Fibroblast of upper back skin (primary cell): ENCODE measurements at regions not wholly inside any gene's neighbourhood (a gene's known extent, or its start where the extent isn't known, plus 50 kb on each side); places are given as distances from the start of the nearest gene placed in this dataset.

Experiments used
- DNase-seq: peaks from one replicate; pipeline ENCODE4 v3.0.0-alpha.2; 2013

GRCh38 chr2:236803621-236804020 is 234.0 kb downstream of the ACKR3 start:
- no peak for DNase-seq

- no peak for DNase-seq
Measured at GRCh38 chr2:236805800-236806531, 236.3 kb downstream of the ACKR3 start.

- DNase-seq, result no peak
Measured at GRCh38 chr2:236809716-236810115, 240.1 kb downstream of the ACKR3 start.

GRCh38 chr2:236811062-236811656 is 241.5 kb downstream of the ACKR3 start:
- DNase-seq, result no peak

- no peak for DNase-seq
Measured at GRCh38 chr2:236813766-236814165, 244.1 kb downstream of the ACKR3 start.

GRCh38 chr2:236814593-236814992 is 245.0 kb downstream of the ACKR3 start:
- no peak for DNase-seq

GRCh38 chr2:236815746-236816145 is 246.1 kb downstream of the ACKR3 start:
- no peak for DNase-seq

GRCh38 chr2:236816197-236817170 is 246.9 kb downstream of the ACKR3 start:
- no peak for DNase-seq

GRCh38 chr2:236818281-236819045 is 248.8 kb downstream of the ACKR3 start:
- DNase-seq, result peak; percentile 44

- DNase-seq, result no peak
Measured at GRCh38 chr2:236819275-236820002, 249.8 kb downstream of the ACKR3 start.

GRCh38 chr2:236820763-236821344 is 251.2 kb downstream of the ACKR3 start:
- DNase-seq, result no peak

- no peak for DNase-seq
Measured at GRCh38 chr2:236823041-236823629, 253.5 kb downstream of the ACKR3 start.

GRCh38 chr2:236823963-236824362 is 254.3 kb downstream of the ACKR3 start:
- DNase-seq, result no peak

GRCh38 chr2:236824836-236825235 is 255.2 kb downstream of the ACKR3 start:
- DNase-seq, result no peak

GRCh38 chr2:236825989-236826510 is 256.4 kb downstream of the ACKR3 start:
- DNase-seq, result no peak

- no peak for DNase-seq
Measured at GRCh38 chr2:236826606-236827156, 257.1 kb downstream of the ACKR3 start.

- no peak for DNase-seq
Measured at GRCh38 chr2:236827997-236828396, 257.7 kb upstream of the COPS8 start.

- no peak for DNase-seq
Measured at GRCh38 chr2:236828820-236829219, 256.9 kb upstream of the COPS8 start.

GRCh38 chr2:236830926-236831325 is 254.8 kb upstream of the COPS8 start:
- no peak for DNase-seq

- DNase-seq, result no peak
Measured at GRCh38 chr2:236831698-236832097, 254.0 kb upstream of the COPS8 start.
